ENCODE measurements at regions not wholly inside any gene's neighbourhood (a gene's known extent, or its start where the extent isn't known, plus 50 kb on each side); places are given as distances from the start of the nearest gene placed in this dataset.

DNA sequence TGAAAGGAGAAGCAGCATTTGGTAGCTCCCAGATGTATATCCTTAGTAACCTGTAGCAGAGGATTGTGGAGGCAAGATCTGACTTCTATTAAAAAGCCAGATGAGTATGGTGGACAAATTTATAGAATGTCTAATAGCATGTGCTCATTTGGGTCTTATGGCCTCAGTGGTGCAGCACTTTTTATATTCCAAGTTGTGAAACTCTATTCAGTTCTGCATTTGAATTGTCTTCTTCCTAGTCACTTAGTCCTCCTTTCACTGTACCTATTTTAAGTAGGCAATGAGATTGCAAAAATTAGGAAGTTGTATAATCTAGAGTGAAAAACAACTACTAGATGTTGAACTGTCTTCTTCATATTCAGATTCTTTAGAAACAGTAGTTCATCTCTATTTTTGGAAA is 412.5 kb upstream of the PCDH9 start:
- TF ChIP-seq, protein P1, sequence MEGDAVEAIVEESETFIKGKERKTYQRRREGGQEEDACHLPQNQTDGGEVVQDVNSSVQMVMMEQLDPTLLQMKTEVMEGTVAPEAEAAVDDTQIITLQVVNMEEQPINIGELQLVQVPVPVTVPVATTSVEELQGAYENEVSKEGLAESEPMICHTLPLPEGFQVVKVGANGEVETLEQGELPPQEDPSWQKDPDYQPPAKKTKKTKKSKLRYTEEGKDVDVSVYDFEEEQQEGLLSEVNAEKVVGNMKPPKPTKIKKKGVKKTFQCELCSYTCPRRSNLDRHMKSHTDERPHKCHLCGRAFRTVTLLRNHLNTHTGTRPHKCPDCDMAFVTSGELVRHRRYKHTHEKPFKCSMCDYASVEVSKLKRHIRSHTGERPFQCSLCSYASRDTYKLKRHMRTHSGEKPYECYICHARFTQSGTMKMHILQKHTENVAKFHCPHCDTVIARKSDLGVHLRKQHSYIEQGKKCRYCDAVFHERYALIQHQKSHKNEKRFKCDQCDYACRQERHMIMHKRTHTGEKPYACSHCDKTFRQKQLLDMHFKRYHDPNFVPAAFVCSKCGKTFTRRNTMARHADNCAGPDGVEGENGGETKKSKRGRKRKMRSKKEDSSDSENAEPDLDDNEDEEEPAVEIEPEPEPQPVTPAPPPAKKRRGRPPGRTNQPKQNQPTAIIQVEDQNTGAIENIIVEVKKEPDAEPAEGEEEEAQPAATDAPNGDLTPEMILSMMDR (IDR thresholded peaks at IDR 0.05), result no peak
- TF ChIP-seq POLR2AphosphoS5 (IDR thresholded peaks at IDR 0.05; ENCODE audit: low read depth, low read length), result no peak
- TF ChIP-seq, protein P2, sequence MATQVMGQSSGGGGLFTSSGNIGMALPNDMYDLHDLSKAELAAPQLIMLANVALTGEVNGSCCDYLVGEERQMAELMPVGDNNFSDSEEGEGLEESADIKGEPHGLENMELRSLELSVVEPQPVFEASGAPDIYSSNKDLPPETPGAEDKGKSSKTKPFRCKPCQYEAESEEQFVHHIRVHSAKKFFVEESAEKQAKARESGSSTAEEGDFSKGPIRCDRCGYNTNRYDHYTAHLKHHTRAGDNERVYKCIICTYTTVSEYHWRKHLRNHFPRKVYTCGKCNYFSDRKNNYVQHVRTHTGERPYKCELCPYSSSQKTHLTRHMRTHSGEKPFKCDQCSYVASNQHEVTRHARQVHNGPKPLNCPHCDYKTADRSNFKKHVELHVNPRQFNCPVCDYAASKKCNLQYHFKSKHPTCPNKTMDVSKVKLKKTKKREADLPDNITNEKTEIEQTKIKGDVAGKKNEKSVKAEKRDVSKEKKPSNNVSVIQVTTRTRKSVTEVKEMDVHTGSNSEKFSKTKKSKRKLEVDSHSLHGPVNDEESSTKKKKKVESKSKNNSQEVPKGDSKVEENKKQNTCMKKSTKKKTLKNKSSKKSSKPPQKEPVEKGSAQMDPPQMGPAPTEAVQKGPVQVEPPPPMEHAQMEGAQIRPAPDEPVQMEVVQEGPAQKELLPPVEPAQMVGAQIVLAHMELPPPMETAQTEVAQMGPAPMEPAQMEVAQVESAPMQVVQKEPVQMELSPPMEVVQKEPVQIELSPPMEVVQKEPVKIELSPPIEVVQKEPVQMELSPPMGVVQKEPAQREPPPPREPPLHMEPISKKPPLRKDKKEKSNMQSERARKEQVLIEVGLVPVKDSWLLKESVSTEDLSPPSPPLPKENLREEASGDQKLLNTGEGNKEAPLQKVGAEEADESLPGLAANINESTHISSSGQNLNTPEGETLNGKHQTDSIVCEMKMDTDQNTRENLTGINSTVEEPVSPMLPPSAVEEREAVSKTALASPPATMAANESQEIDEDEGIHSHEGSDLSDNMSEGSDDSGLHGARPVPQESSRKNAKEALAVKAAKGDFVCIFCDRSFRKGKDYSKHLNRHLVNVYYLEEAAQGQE (IDR thresholded peaks at IDR 0.05; ENCODE audit: insufficient read depth in 1 of 2, low read depth in 2 of 2, low read length in 1 of 2), result no peak
- no peak for TF ChIP-seq SIN3A (IDR thresholded peaks at IDR 0.05; ENCODE audit: borderline replicate concordance, insufficient read depth, low read depth, low read length)
- TF ChIP-seq TCF7L2 (IDR thresholded peaks at IDR 0.05; ENCODE audit: low read depth, low read length), result no peak
